ENCODE measurements at regions not wholly inside any gene's neighbourhood (a gene's known extent, or its start where the extent isn't known, plus 50 kb on each side); places are given as distances from the start of the nearest gene placed in this dataset.

GRCh38 chr2:65687614-65688013 is 255.2 kb upstream of the SPRED2 start:
- DNase-seq (ENCODE audit: low read depth): no peak

- DNase-seq (ENCODE audit: low read depth): no peak
Observed at GRCh38 chr2:65686928-65687521, 254.6 kb upstream of the SPRED2 start.

GRCh38 chr2:65681503-65681902 is 249.1 kb upstream of the SPRED2 start:
- DNase-seq (ENCODE audit: low read depth): no peak

- no peak for DNase-seq (ENCODE audit: low read depth)
Observed at GRCh38 chr2:65678779-65679391, 246.5 kb upstream of the SPRED2 start.

GRCh38 chr2:65675350-65675749 is 243.0 kb upstream of the SPRED2 start:
- DNase-seq (ENCODE audit: low read depth): no peak

GRCh38 chr2:65671670-65672242 is 239.4 kb upstream of the SPRED2 start:
- no peak for DNase-seq (ENCODE audit: low read depth)

GRCh38 chr2:65669574-65669973 is 237.2 kb upstream of the SPRED2 start:
- DNase-seq (ENCODE audit: low read depth): no peak

GRCh38 chr2:65668744-65669143 is 236.3 kb upstream of the SPRED2 start:
- no peak for DNase-seq (ENCODE audit: low read depth)

- peak; percentile 71 for DNase-seq (ENCODE audit: low read depth)
Observed at GRCh38 chr2:65666156-65666725, 233.8 kb upstream of the SPRED2 start.

- DNase-seq (ENCODE audit: low read depth): no peak
Observed at GRCh38 chr2:65664931-65665330, 232.5 kb upstream of the SPRED2 start.

- no peak for DNase-seq (ENCODE audit: low read depth)
Observed at GRCh38 chr2:65663831-65664407, 231.5 kb upstream of the SPRED2 start.

- peak; percentile 73 for DNase-seq (ENCODE audit: low read depth)
Observed at GRCh38 chr2:65662654-65663432, 230.4 kb upstream of the SPRED2 start.

GRCh38 chr2:65661980-65662653 is 229.7 kb upstream of the SPRED2 start:
- no peak for DNase-seq (ENCODE audit: low read depth)

GRCh38 chr2:65660340-65660739 is 227.9 kb upstream of the SPRED2 start:
- no peak for DNase-seq (ENCODE audit: low read depth)

GRCh38 chr2:65658881-65659280 is 226.5 kb upstream of the SPRED2 start:
- DNase-seq (ENCODE audit: low read depth): peak; percentile 39

GRCh38 chr2:65658266-65658665 is 225.9 kb upstream of the SPRED2 start:
- no peak for DNase-seq (ENCODE audit: low read depth)

- DNase-seq (ENCODE audit: low read depth): no peak
Observed at GRCh38 chr2:65656160-65656718, 223.8 kb upstream of the SPRED2 start.

- no peak for DNase-seq (ENCODE audit: low read depth)
Observed at GRCh38 chr2:65655000-65655399, 222.6 kb upstream of the SPRED2 start.

- no peak for DNase-seq (ENCODE audit: low read depth)
Observed at GRCh38 chr2:65654496-65654895, 222.1 kb upstream of the SPRED2 start.

- no peak for DNase-seq (ENCODE audit: low read depth)
Observed at GRCh38 chr2:65652066-65652465, 219.7 kb upstream of the SPRED2 start.

- no peak for DNase-seq (ENCODE audit: low read depth)
Observed at GRCh38 chr2:65649811-65650589, 217.6 kb upstream of the SPRED2 start.

Data from ELR (cell line).